ENCODE measurements at regions not wholly inside any gene's neighbourhood (a gene's known extent, or its start where the extent isn't known, plus 50 kb on each side); places are given as distances from the start of the nearest gene placed in this dataset.

DNA sequence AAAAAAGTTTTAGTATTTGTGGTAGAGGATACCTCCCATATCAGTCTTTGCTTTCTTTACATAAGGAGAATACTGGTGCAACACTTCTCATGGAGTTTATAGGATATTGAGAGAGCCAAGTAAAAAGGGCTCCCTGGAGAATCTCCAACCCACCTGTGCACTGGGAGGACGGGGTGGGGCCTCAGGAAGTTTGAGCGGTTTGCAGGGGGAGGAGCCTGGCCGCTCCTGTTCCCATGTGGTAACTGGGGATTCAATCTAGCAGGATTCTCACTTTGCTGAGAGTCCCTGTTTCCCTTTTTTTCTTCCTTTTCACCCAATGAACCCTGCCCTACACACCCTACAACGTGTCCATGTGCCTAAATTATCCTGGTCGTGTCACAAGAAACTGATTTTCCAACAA, 82.8 kb downstream of the APTX start:
- no peak for TF ChIP-seq IRF1 (CRISPR knock-in tag; IDR thresholded peaks at IDR 0.05)
- TF ChIP-seq, protein P1, sequence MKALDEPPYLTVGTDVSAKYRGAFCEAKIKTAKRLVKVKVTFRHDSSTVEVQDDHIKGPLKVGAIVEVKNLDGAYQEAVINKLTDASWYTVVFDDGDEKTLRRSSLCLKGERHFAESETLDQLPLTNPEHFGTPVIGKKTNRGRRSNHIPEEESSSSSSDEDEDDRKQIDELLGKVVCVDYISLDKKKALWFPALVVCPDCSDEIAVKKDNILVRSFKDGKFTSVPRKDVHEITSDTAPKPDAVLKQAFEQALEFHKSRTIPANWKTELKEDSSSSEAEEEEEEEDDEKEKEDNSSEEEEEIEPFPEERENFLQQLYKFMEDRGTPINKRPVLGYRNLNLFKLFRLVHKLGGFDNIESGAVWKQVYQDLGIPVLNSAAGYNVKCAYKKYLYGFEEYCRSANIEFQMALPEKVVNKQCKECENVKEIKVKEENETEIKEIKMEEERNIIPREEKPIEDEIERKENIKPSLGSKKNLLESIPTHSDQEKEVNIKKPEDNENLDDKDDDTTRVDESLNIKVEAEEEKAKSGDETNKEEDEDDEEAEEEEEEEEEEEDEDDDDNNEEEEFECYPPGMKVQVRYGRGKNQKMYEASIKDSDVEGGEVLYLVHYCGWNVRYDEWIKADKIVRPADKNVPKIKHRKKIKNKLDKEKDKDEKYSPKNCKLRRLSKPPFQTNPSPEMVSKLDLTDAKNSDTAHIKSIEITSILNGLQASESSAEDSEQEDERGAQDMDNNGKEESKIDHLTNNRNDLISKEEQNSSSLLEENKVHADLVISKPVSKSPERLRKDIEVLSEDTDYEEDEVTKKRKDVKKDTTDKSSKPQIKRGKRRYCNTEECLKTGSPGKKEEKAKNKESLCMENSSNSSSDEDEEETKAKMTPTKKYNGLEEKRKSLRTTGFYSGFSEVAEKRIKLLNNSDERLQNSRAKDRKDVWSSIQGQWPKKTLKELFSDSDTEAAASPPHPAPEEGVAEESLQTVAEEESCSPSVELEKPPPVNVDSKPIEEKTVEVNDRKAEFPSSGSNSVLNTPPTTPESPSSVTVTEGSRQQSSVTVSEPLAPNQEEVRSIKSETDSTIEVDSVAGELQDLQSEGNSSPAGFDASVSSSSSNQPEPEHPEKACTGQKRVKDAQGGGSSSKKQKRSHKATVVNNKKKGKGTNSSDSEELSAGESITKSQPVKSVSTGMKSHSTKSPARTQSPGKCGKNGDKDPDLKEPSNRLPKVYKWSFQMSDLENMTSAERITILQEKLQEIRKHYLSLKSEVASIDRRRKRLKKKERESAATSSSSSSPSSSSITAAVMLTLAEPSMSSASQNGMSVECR (CRISPR knock-in tag; IDR thresholded peaks at IDR 0.05; ENCODE audit: borderline replicate concordance): no peak
- TF ChIP-seq FOXK1 (CRISPR knock-in tag; IDR thresholded peaks at IDR 0.05): no peak
- TF ChIP-seq PRDM15 (CRISPR knock-in tag; IDR thresholded peaks at IDR 0.05): no peak
- no peak for TF ChIP-seq MXD4 (CRISPR knock-in tag; IDR thresholded peaks at IDR 0.05; ENCODE audit: borderline replicate concordance)
- TF ChIP-seq, protein P2, sequence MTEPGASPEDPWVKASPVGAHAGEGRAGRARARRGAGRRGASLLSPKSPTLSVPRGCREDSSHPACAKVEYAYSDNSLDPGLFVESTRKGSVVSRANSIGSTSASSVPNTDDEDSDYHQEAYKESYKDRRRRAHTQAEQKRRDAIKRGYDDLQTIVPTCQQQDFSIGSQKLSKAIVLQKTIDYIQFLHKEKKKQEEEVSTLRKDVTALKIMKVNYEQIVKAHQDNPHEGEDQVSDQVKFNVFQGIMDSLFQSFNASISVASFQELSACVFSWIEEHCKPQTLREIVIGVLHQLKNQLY (CRISPR knock-in tag; IDR thresholded peaks at IDR 0.05): no peak
- TF ChIP-seq, protein P3, sequence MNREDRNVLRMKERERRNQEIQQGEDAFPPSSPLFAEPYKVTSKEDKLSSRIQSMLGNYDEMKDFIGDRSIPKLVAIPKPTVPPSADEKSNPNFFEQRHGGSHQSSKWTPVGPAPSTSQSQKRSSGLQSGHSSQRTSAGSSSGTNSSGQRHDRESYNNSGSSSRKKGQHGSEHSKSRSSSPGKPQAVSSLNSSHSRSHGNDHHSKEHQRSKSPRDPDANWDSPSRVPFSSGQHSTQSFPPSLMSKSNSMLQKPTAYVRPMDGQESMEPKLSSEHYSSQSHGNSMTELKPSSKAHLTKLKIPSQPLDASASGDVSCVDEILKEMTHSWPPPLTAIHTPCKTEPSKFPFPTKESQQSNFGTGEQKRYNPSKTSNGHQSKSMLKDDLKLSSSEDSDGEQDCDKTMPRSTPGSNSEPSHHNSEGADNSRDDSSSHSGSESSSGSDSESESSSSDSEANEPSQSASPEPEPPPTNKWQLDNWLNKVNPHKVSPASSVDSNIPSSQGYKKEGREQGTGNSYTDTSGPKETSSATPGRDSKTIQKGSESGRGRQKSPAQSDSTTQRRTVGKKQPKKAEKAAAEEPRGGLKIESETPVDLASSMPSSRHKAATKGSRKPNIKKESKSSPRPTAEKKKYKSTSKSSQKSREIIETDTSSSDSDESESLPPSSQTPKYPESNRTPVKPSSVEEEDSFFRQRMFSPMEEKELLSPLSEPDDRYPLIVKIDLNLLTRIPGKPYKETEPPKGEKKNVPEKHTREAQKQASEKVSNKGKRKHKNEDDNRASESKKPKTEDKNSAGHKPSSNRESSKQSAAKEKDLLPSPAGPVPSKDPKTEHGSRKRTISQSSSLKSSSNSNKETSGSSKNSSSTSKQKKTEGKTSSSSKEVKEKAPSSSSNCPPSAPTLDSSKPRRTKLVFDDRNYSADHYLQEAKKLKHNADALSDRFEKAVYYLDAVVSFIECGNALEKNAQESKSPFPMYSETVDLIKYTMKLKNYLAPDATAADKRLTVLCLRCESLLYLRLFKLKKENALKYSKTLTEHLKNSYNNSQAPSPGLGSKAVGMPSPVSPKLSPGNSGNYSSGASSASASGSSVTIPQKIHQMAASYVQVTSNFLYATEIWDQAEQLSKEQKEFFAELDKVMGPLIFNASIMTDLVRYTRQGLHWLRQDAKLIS (CRISPR knock-in tag; IDR thresholded peaks at IDR 0.05; ENCODE audit: borderline replicate concordance): no peak
- no peak for TF ChIP-seq SP1 (CRISPR knock-in tag; conservative IDR thresholded peaks at IDR 0.05)
- TF ChIP-seq ELF4 (CRISPR knock-in tag; IDR thresholded peaks at IDR 0.05; ENCODE audit: low read depth): no peak
- Mint-ChIP-seq H3K27ac (no peak overlapping the region), H3K36me3 (peaks cover 10% of the 10 kb centered on the region; the same call in 1 of the 2 replicates), H3K4me1 (peaks cover 11% of the 10 kb centered on the region), H3K9me3 (peaks cover 20% of the 10 kb centered on the region), H3K27me3 (ENCODE audit: low read depth) (no peaks in the 10 kb centered on the region), H3K4me3 (no peak overlapping the region)
- ChIA-PET CTCF (no interaction called here), POLR2A (no interaction called here)
- ATAC-seq (peak; percentile 94), DNase-seq (ENCODE audit: low spot score) (peak; percentile 38)

Measured in WTC11 (cell line).